Body of pancreas (tissue), 4 donors: ENCODE measurements at regions not wholly inside any gene's neighbourhood (a gene's known extent, or its start where the extent isn't known, plus 50 kb on each side); places are given as distances from the start of the nearest gene placed in this dataset.
"Not testable (repeated sequence)": the region's sequence is repeated elsewhere in the genome, so short reads cannot be mapped to it uniquely, and the experiment has no call there.

ENCODE experiments used
- ATAC-seq: fragments of 150-250 bp; one replicate; pipeline ENCODE4 v1.9.1; 2016
- DNase-seq, 4 donors: peaks; one replicate each; pipeline ENCODE4 v3.0.0-alpha.2; 2019
- H3K27ac ChIP-seq, 4 donors: fragments of 200-600 bp; sonication (generic); 1 replicate in 3 of 4; 2 replicates in 1 of 4; pipeline versions ENCODE4 v1.5.1 to v1.6.1; 2016 to 2019; ENCODE audit warnings: mild to moderate bottlenecking in 1 of 4, mixed read lengths in 1 of 4, moderate library complexity in 1 of 4
- H3K27me3 ChIP-seq, 2 donors: fragments of 200-600 bp; sonication (generic); one replicate each; pipeline ENCODE4 v1.6.0; 2016; ENCODE audit warnings: mild to moderate bottlenecking in 1 of 2
- H3K36me3 ChIP-seq, 2 donors: fragments of 200-600 bp; sonication (generic); replicated peaks in 1 of 2; 2 replicates each; pipeline ENCODE4 v1.5.1; 2016; ENCODE audit warnings: low read depth in 2 of 2; ENCODE audit not compliant: insufficient read depth in 1 of 2
- H3K4me1 ChIP-seq: fragments of 200-600 bp; sonication (generic); one replicate; pipeline ENCODE4 v1.6.0; 2016
- H3K4me3 ChIP-seq, 2 donors: fragments of 200-600 bp; sonication (generic); 1 replicate in 1 of 2; 2 replicates in 1 of 2; pipeline ENCODE4 v1.5.1; 2016 to 2019
- H3K9me3 ChIP-seq, 3 donors: fragments of 200-600 bp; sonication (generic); 1 replicate in 2 of 3; 2 replicates in 1 of 3; pipeline ENCODE4 v1.5.1; 2016
- POLR2A ChIP-seq, 3 donors: fragments of 450-650 bp; IDR thresholded peaks; one replicate each; pipeline ENCODE4 v1.6.1; 2016; ENCODE audit warnings: antibody characterized with exemption in 3 of 3, mild to moderate bottlenecking in 2 of 3
- WGBS, 2 donors: methylation state at CpG; one replicate each; pipeline ENCODE4 v1.1.5; 2017; 5-methylcytosine and 5-hydroxymethylcytosine counted together
- intact Hi-C: fragments of 100-400 bp; cut with DNase I; formaldehyde crosslinking; loops from one replicate; pipeline ENCODE4 v1.15.1; 2023
- TF ChIP-seq, protein P1 (sequence below), 7 experiments: fragments of 450-650 bp in 4 of 7; fragments of 200-600 bp in 3 of 7; sonication (generic) in 3 of 7; IDR thresholded peaks; one replicate each; pipeline ENCODE4 v1.5.1; 2016 to 2019; ENCODE audit warnings: antibody characterized with exemption in 7 of 7

GRCh38 chr6:100228437-100228833, 234.4 kb upstream of the MCHR2 start:
- Histone ChIP-seq H3K27me3 (no peaks in the 10 kb centered on the region), H3K9me3 (no peaks in the 10 kb centered on the region), H3K36me3 (no peaks in the 10 kb centered on the region), H3K4me3 (peak overlapping the region in 1 of 2 donors; percentile 14), H3K27ac (no peak overlapping the region), H3K4me1 (peaks cover 15% of the 10 kb centered on the region)
- ATAC-seq: no peak
- intact Hi-C loops: no loop called here
- no peak for DNase-seq
- WGBS, 2 donors: 32 to 34% methylated on average over 8 of the region's 8 CpGs
- TF ChIP-seq, protein P1, sequence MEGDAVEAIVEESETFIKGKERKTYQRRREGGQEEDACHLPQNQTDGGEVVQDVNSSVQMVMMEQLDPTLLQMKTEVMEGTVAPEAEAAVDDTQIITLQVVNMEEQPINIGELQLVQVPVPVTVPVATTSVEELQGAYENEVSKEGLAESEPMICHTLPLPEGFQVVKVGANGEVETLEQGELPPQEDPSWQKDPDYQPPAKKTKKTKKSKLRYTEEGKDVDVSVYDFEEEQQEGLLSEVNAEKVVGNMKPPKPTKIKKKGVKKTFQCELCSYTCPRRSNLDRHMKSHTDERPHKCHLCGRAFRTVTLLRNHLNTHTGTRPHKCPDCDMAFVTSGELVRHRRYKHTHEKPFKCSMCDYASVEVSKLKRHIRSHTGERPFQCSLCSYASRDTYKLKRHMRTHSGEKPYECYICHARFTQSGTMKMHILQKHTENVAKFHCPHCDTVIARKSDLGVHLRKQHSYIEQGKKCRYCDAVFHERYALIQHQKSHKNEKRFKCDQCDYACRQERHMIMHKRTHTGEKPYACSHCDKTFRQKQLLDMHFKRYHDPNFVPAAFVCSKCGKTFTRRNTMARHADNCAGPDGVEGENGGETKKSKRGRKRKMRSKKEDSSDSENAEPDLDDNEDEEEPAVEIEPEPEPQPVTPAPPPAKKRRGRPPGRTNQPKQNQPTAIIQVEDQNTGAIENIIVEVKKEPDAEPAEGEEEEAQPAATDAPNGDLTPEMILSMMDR (IDR thresholded peaks at IDR 0.05): no peak
- no peak for TF ChIP-seq POLR2A (IDR thresholded peaks at IDR 0.05)

GRCh38 chr6:100226811-100227210, 232.8 kb upstream of the MCHR2 start:
- no peaks in the 10 kb centered on the region for H3K36me3 ChIP-seq
- H3K9me3 ChIP-seq: no peaks in the 10 kb centered on the region
- ATAC-seq (no peak), DNase-seq (no peak)
- no peak overlapping the region for H3K27ac ChIP-seq
- intact Hi-C loops: no loop called here
- H3K4me1 ChIP-seq: peaks cover 15% of the 10 kb centered on the region
- no peak overlapping the region for H3K4me3 ChIP-seq
- H3K27me3 ChIP-seq: no peaks in the 10 kb centered on the region
- TF ChIP-seq, protein P1 (IDR thresholded peaks at IDR 0.05): no peak
- TF ChIP-seq POLR2A (IDR thresholded peaks at IDR 0.05): no peak
- 28 to 34% methylated on average over 3 of the region's 3 CpGs for WGBS, 2 donors

DNA sequence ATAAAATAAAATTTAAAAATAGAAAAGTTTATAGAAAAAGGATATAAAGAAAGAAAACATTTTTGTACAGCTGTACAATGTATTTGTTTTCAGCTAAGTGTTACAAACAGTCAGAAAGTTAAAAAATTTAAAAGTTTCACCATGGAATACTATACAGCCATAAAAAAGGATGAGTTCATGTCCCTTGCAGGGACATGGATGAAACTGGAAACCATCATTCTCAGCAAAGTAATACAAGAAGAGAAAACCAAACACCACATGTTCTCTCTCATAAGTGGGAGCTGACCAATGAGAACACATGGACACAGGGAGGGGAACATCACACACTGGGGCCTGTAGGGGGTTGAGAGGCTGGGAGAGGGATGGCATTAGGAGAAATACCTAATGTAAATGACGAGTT, 229.9 kb upstream of the MCHR2 start:
- H3K4me3 ChIP-seq, H3K27ac ChIP-seq, intact Hi-C loops, H3K36me3 ChIP-seq, H3K9me3 ChIP-seq, DNase-seq, ATAC-seq, H3K27me3 ChIP-seq, H3K4me1 ChIP-seq: not testable (repeated sequence)
- 42 to 44% methylated on average over 1 of the region's 1 CpG for WGBS, 2 donors

DNA sequence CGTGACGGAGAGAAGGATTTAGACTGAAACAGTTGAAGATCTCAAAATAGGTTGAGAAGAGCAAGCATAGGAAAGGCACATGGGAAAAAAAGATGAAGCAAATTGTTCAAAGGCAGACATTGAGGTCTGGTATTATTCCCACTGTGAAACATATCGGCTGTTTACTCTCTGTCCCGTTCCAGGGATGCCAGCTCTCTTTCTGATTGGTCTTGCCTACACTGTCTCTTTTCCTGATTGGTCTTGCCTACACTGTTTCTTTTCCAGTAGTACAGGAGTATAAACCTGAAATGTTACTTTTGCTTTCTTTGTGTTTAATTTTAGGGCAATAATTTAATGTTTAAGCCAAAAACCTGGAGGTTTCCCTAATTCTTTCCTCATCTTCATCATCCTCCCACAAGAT, 226.5 kb upstream of the MCHR2 start:
- WGBS, 2 donors: 64 to 67% methylated on average over 4 of the region's 4 CpGs
- Histone ChIP-seq H3K36me3 (no peaks in the 10 kb centered on the region), H3K9me3 (no peaks in the 10 kb centered on the region), H3K27ac (no peak overlapping the region), H3K4me3 (no peak overlapping the region), H3K4me1 (no peaks in the 10 kb centered on the region), H3K27me3 (no peaks in the 10 kb centered on the region)
- TF ChIP-seq, protein P1 (IDR thresholded peaks at IDR 0.05): no peak
- no peak for TF ChIP-seq POLR2A (IDR thresholded peaks at IDR 0.05)
- ATAC-seq: no peak
- DNase-seq: no peak
- intact Hi-C loops: no loop called here

DNA sequence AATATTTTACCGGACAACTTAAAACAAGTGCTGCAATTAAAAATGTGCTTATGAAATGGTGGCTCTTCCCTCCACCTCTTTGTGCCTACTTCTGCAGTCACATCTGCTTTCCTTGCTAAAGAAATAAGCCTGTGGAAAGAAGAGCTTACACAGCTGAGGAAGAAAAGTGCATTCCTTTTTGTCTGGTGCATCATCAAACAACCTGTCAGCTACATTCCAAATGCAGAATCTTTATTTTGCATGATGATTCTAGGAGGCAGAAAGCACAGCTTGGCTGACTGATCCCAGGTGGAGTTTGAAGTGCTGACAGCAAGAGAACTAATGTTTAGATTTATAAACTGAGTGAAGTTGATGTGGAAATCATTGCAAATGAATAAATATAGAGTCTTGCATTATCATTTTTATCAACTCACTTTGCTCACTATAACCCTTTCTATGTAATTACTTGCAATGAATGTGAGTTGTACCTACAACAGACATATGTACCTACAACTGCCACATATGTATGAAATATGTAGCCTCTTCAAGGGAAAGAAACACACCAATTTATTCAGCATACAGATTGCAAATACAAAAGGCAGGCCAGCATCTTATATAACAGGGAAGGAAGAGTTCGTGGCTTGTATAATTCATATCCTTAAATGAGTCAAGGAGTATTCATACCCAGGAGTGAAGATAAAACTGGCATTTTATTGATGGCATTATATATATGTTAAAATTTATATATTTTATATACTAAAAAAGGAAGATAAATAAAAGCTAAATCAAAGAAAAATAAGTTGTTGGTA, 223.4 kb upstream of the MCHR2 start:
- no peaks in the 10 kb centered on the region for H3K27me3 ChIP-seq
- H3K4me3 ChIP-seq: no peak overlapping the region
- H3K27ac ChIP-seq: no peak overlapping the region
- DNase-seq (no peak), ATAC-seq (no peak)
- no peak for TF ChIP-seq POLR2A (IDR thresholded peaks at IDR 0.05)
- TF ChIP-seq, protein P1 (IDR thresholded peaks at IDR 0.05): no peak
- H3K36me3 ChIP-seq: no peaks in the 10 kb centered on the region
- H3K4me1 ChIP-seq: no peaks in the 10 kb centered on the region
- intact Hi-C loops: no loop called here
- 79 to 89% methylated on average over 2 of the region's 2 CpGs for WGBS, 2 donors
- no peaks in the 10 kb centered on the region for H3K9me3 ChIP-seq
